Coronary artery (tissue), 2 donors: ENCODE measurements at regions not wholly inside any gene's neighbourhood (a gene's known extent, or its start where the extent isn't known, plus 50 kb on each side); places are given as distances from the start of the nearest gene placed in this dataset.
"Not testable (repeated sequence)": the region's sequence is repeated elsewhere in the genome, so short reads cannot be mapped to it uniquely, and the experiment has no call there.

ENCODE experiments used
- DNase-seq: peaks from one replicate; pipeline ENCODE4 v3.0.0-alpha.2; 2017; ENCODE audit warnings: low spot score
- H3K27ac ChIP-seq, 2 donors: fragments of 200-600 bp; sonication (generic); one replicate each; pipeline ENCODE4 v1.5.1; 2016 to 2019
- H3K4me3 ChIP-seq: fragments of 200-600 bp; sonication (generic); 2 replicates; pipeline ENCODE4 v1.5.1; 2016; ENCODE audit warnings: mild to moderate bottlenecking, moderate library complexity
- TF ChIP-seq, protein P1 (sequence below): fragments of 200-600 bp; sonication (generic); IDR thresholded peaks from one replicate; pipeline ENCODE4 v1.5.1; 2019; ENCODE audit warnings: antibody characterized with exemption

DNA sequence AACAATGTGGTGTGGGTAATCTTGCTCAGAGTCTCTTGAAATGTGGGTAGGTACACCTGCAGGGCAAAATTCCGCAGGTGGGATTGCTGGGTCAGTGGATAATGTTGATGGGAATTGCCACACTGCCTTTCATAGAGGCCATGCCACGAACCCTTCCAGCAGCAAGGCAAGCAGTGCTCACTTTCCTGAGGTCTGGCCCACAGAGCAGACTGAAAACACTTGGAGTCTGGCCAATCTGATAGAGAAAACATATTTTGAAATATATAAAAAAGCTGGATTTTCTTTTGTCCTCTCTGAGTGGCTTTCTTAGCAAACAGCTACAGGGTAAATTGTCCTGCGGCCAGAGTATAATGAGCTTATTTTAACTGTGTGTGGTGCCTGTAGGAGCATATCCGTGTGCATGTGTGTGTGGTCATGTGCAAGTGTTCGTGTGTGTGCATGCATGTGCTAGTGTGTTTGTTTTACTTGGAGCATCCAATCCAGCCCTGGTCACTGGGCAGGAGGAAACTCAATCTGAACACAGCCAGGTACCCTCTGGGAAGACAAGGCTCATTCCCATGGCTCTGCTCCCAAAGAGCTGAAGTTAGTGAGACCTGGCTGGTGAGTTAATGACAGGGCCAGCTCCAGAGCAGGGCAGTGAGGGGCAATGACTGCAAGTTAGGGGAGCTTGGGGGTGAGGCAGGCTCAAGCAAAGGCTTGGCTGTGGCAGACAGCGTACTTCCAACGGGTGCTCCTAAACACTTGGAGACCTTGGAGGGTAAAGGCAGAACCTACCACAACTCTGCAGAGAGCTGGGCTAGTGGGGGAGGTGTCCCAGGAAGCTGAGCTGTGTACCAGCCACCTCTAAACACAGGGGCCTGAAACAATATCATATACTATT lies 91.3 kb downstream of the PLXNA1 start:
- DNase-seq: no peak
- Histone ChIP-seq H3K4me3 (no peak overlapping the region), H3K27ac (peak overlapping the region in 1 of 2 donors; percentile 41)
- TF ChIP-seq, protein P1, sequence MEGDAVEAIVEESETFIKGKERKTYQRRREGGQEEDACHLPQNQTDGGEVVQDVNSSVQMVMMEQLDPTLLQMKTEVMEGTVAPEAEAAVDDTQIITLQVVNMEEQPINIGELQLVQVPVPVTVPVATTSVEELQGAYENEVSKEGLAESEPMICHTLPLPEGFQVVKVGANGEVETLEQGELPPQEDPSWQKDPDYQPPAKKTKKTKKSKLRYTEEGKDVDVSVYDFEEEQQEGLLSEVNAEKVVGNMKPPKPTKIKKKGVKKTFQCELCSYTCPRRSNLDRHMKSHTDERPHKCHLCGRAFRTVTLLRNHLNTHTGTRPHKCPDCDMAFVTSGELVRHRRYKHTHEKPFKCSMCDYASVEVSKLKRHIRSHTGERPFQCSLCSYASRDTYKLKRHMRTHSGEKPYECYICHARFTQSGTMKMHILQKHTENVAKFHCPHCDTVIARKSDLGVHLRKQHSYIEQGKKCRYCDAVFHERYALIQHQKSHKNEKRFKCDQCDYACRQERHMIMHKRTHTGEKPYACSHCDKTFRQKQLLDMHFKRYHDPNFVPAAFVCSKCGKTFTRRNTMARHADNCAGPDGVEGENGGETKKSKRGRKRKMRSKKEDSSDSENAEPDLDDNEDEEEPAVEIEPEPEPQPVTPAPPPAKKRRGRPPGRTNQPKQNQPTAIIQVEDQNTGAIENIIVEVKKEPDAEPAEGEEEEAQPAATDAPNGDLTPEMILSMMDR: no peak

DNA sequence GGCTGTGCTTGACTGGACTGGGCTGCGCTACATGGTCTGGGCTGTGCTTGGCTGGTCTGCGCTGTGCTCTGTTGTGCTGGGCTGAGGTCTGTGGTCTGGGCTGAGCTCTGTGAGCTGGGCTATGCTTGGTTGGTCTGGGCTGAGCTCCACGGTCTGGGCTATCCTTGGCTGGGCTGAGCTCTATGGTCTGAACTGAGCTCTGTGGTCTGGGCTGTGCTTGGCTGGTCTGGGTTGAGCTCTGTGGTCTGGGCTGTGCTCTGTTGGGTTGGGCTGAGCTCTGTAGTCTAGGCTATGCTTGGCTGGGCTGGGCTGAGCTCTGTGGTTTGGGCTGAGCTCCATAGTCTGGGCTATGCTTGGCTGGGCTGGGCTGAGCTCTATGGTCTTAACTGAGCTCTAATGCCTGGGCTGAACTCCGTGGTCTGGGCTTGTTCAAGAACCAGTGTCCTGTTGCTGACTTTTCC lies 92.0 kb downstream of the PLXNA1 start:
- DNase-seq: no peak
- H3K4me3 ChIP-seq: no peak overlapping the region
- TF ChIP-seq, protein P1: no peak
- H3K27ac ChIP-seq: peak overlapping the region in 1 of 2 donors; percentile 41

DNA sequence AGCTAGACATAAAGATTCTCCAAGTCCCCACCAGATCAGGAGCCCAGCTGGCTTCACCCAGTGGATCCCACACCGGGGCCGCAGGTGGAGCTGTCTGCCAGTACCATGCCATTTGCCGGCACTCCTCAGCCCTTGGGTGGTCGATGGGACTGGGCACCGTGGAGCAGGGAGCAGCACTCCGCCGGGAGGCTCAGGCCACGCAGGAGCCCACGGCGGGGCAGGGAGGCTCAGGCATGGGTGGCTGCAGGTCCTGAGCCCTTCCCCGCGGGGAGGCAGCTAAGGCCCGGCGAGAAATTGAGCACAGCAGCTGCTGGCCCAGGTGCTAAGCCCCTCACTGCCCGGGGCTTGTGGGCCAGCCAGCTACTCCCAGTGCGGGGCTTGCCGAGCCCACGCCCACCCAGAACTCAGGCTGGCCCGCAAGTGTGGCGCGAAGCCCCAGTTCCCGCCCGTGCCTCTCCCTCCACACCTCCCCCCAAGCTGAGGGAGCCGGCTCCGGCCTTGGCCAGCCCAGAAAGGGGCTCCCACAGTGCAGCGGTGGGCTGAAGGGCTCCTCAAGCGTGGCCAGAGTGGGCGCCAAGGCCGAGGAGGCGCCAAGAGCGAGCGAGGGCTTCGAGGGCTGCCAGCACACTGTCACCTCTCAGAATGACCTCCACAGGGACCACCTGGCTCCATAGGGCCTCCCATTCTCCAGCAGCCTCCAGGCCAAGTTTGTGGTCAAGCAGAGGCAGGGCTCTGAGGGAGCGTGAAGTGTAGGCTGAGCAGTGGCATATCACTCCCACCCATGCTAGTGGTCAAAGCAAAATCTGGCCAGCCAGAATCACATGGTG lies 93.5 kb downstream of the PLXNA1 start:
- H3K27ac ChIP-seq, DNase-seq, H3K4me3 ChIP-seq: not testable (repeated sequence)

DNA sequence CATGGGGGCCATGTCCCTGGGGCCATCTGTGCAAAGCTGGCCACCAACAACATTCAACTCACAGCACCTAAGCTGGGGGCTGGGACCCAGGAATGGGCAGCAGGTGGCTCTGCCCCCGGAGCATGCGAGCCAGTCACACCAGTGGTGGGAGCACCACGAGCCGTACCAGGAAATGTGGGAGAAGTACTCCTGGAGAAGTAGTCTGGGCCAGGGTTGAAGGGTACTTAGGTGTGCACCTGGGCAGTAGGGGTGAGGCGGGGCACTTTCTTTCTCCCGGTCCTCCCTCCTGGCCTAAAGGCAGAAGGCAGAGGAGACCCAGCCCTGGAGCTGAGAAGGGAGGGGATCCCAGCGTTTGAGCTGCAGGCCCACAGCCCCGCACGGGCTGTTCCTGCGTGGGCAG lies 94.2 kb downstream of the PLXNA1 start:
- TF ChIP-seq, protein P1: no peak
- Histone ChIP-seq H3K27ac (no peak overlapping the region), H3K4me3 (no peak overlapping the region)
- no peak for DNase-seq

DNA sequence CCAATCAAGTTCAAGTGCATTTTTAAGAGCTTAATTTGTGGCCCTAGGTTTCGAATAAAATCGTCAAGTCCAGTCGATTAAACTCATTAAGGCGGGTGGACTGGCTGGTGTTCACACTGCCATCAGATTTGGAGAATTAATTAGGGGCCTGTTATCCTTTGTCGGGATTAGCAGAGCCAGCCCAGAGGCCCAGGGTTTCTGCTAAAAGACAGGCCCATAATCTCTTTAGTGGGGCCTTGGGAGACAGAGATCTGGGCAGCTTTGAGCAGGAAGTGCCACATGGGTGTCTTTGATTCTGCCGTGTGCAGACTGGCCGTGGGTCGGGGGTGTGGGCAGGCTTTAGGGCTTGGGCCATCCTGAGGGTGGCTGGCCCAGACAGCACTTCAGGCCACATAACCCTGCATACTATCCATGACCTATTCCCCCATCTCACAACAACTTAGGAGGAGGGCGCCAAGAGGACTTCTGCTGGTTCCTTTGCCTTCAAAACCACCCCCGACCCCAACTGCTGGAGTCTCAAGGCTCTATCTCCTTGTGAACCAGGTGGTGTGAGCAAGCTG lies 94.7 kb downstream of the PLXNA1 start:
- Histone ChIP-seq H3K27ac (no peak overlapping the region), H3K4me3 (no peak overlapping the region)
- TF ChIP-seq, protein P1: no peak
- no peak for DNase-seq

DNA sequence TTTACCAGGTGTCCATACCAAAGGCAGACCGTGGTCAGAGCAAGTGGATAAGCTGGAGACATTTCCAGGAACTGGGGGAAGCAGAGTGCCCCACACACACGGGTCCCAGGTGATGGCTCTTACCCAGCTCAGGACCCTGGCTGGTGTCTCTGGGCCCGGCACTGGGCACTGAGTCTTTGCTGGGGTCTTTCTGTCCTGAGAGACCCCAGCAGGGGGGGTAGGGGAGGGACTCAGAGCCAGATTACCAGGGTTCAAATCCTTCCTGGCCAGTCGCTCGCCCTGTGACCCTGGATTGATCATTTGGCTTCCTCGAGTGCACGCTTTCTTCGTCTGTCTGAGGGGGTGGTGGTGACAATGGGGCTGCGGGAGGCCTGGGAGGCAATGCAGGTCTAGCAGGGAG lies 95.7 kb downstream of the PLXNA1 start:
- Histone ChIP-seq H3K27ac (no peak overlapping the region), H3K4me3 (no peak overlapping the region)
- no peak for DNase-seq
- TF ChIP-seq, protein P1: no peak

DNA sequence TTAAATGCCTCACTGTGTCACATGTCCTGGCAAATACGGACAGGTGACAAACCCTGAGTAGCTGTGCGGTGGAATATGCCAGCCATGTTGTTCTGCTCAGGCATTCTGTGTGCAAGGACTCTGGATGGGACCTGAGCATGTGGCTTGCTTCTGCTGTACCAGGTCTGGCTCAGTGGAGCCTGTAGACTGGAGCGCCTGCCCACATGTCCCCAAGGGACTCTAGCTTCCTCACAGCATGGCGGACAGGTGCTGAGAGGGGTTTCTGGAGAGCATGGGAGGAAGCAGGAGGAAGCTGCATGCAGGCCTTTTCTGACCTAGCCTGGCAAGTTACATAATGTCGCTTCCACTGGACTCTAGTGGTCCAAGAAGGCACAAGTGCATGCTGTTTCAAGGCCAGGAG lies 96.3 kb downstream of the PLXNA1 start:
- TF ChIP-seq, protein P1: no peak
- no peak overlapping the region for H3K27ac ChIP-seq
- no peak for DNase-seq
- H3K4me3 ChIP-seq: no peak overlapping the region
